ENCODE measurements at regions not wholly inside any gene's neighbourhood (a gene's known extent, or its start where the extent isn't known, plus 50 kb on each side); places are given as distances from the start of the nearest gene placed in this dataset.

- Histone ChIP-seq H3K4me3 (ENCODE audit: low read length in 3 of 3) (no peak overlapping the region), H3K27ac (ENCODE audit: low read depth in 2 of 2, low read length in 2 of 2) (no peak overlapping the region), H3K4me1 (ENCODE audit: control insufficient read depth in 2 of 3, insufficient read depth in 2 of 3, low read depth in 1 of 3, low read length in 3 of 3) (no peaks in the 10 kb centered on the region), H3K27me3 (ENCODE audit: control insufficient read depth, insufficient read depth, low read length) (no peaks in the 10 kb centered on the region), H3K36me3 (ENCODE audit: control insufficient read depth in 2 of 3, insufficient read depth in 3 of 3, low read length in 3 of 3) (no peaks in the 10 kb centered on the region), H3K9ac (ENCODE audit: low read length in 3 of 3) (no peak overlapping the region), H3K9me3 (ENCODE audit: control insufficient read depth in 2 of 3, insufficient read depth in 1 of 3, low read length in 3 of 3) (no peaks in the 10 kb centered on the region)
- no peak for FAIRE-seq
- intact Hi-C loops (cut with DNase I) = no loop called here
- no peak for DNase-seq
- TF ChIP-seq CTCF (IDR thresholded peaks at IDR 0.05; ENCODE audit: borderline replicate concordance, extremely low read depth, insufficient read depth) = no peak
Observed at GRCh38 chr5:39761199-39761950, 336.6 kb upstream of the DAB2 start.

- DNase-seq (no peak), FAIRE-seq (no peak)
- Histone ChIP-seq H3K4me1 (ENCODE audit: control insufficient read depth in 2 of 3, insufficient read depth in 2 of 3, low read depth in 1 of 3, low read length in 3 of 3) (no peaks in the 10 kb centered on the region), H3K4me3 (ENCODE audit: low read length in 3 of 3) (no peak overlapping the region), H3K36me3 (ENCODE audit: control insufficient read depth in 2 of 3, insufficient read depth in 3 of 3, low read length in 3 of 3) (no peaks in the 10 kb centered on the region), H3K9ac (ENCODE audit: low read length in 3 of 3) (no peak overlapping the region), H3K27ac (ENCODE audit: low read depth in 2 of 2, low read length in 2 of 2) (no peak overlapping the region), H3K9me3 (ENCODE audit: control insufficient read depth in 2 of 3, insufficient read depth in 1 of 3, low read length in 3 of 3) (no peaks in the 10 kb centered on the region), H3K27me3 (ENCODE audit: control insufficient read depth, insufficient read depth, low read length) (no peaks in the 10 kb centered on the region)
- no peak for TF ChIP-seq CTCF (IDR thresholded peaks at IDR 0.05; ENCODE audit: borderline replicate concordance, extremely low read depth, insufficient read depth)
- intact Hi-C loops (cut with DNase I) = no loop called here
Observed at GRCh38 chr5:39760385-39761198, 335.8 kb upstream of the DAB2 start.

- H3K27ac ChIP-seq (ENCODE audit: low read depth in 2 of 2, low read length in 2 of 2) = no peak overlapping the region
- FAIRE-seq (no peak), DNase-seq (no peak)
- H3K4me1 ChIP-seq (ENCODE audit: control insufficient read depth in 2 of 3, insufficient read depth in 2 of 3, low read depth in 1 of 3, low read length in 3 of 3) = no peaks in the 10 kb centered on the region
- no peaks in the 10 kb centered on the region for H3K27me3 ChIP-seq (ENCODE audit: control insufficient read depth, insufficient read depth, low read length)
- no peaks in the 10 kb centered on the region for H3K36me3 ChIP-seq (ENCODE audit: control insufficient read depth in 2 of 3, insufficient read depth in 3 of 3, low read length in 3 of 3)
- no peak overlapping the region for H3K4me3 ChIP-seq (ENCODE audit: low read length in 3 of 3)
- no peak overlapping the region for H3K9ac ChIP-seq (ENCODE audit: low read length in 3 of 3)
- no peak for TF ChIP-seq CTCF (IDR thresholded peaks at IDR 0.05; ENCODE audit: borderline replicate concordance, extremely low read depth, insufficient read depth)
- no peaks in the 10 kb centered on the region for H3K9me3 ChIP-seq (ENCODE audit: control insufficient read depth in 2 of 3, insufficient read depth in 1 of 3, low read length in 3 of 3)
- intact Hi-C loops (cut with DNase I) = no loop called here
Observed at GRCh38 chr5:39759701-39760100, 334.9 kb upstream of the DAB2 start.
